ENCODE measurements at regions not wholly inside any gene's neighbourhood (a gene's known extent, or its start where the extent isn't known, plus 50 kb on each side); places are given as distances from the start of the nearest gene placed in this dataset.
"Not testable (repeated sequence)": the region's sequence is repeated elsewhere in the genome, so short reads cannot be mapped to it uniquely, and the experiment has no call there.

DNA sequence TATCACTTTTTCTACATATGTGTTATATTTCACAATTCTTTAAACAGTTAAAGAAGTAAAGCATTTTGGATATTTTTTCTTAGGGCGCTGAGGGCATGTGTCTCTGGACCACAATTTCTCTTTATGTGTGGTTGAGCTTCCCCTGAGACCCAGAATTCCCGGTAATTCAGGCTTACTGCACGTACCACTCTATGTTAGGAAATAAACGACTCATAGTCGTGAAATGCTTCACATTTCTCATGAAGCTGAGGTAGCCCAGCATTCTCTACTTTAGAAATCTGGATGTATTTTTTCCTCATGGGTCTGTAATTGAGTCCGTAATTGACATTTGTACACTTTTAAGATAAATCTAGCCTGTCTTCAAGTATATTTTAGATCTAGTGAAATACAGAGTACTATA lies 170.6 kb downstream of the FZD1 start:
- POLR2A ChIA-PET (ENCODE audit: low non-redundant PET), result no interaction called here
- DNase-seq (ENCODE audit: low spot score), result no peak
- no peak overlapping the region for H3K27ac ChIP-seq (ENCODE audit: low read depth, low read length, poor library complexity, severe bottlenecking)
- no peaks in the 10 kb centered on the region for H3K36me3 ChIP-seq (ENCODE audit: insufficient read depth, low read length, poor library complexity, severe bottlenecking)
- no peaks in the 10 kb centered on the region for H3K9me3 ChIP-seq (ENCODE audit: low read depth, low read length, poor library complexity, severe bottlenecking)
- CTCF ChIA-PET, result no interaction called here
- no peak overlapping the region for H3K4me3 ChIP-seq (ENCODE audit: low read depth, low read length, poor library complexity, severe bottlenecking)
- H3K4me1 ChIP-seq (ENCODE audit: insufficient read depth, low read length, poor library complexity, severe bottlenecking), result peaks cover 4% of the 10 kb centered on the region
- TF ChIP-seq, protein P1, sequence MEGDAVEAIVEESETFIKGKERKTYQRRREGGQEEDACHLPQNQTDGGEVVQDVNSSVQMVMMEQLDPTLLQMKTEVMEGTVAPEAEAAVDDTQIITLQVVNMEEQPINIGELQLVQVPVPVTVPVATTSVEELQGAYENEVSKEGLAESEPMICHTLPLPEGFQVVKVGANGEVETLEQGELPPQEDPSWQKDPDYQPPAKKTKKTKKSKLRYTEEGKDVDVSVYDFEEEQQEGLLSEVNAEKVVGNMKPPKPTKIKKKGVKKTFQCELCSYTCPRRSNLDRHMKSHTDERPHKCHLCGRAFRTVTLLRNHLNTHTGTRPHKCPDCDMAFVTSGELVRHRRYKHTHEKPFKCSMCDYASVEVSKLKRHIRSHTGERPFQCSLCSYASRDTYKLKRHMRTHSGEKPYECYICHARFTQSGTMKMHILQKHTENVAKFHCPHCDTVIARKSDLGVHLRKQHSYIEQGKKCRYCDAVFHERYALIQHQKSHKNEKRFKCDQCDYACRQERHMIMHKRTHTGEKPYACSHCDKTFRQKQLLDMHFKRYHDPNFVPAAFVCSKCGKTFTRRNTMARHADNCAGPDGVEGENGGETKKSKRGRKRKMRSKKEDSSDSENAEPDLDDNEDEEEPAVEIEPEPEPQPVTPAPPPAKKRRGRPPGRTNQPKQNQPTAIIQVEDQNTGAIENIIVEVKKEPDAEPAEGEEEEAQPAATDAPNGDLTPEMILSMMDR (conservative IDR thresholded peaks at IDR 0.05; ENCODE audit: low read depth, low read length), result no peak
- no peak for TF ChIP-seq EZH2 (IDR thresholded peaks at IDR 0.05; ENCODE audit: borderline replicate concordance, low read depth, low read length, poor library complexity, severe bottlenecking)
- intact Hi-C loops (cut with micrococcal nuclease; ENCODE audit: unreplicated experiment), result no loop called here
- BruUV-seq (replicated peaks), result no TSS peak
- H3K27me3 ChIP-seq (replicated peaks; ENCODE audit: insufficient read depth, low read depth, low read length, poor library complexity), result no peaks in the 10 kb centered on the region

DNA sequence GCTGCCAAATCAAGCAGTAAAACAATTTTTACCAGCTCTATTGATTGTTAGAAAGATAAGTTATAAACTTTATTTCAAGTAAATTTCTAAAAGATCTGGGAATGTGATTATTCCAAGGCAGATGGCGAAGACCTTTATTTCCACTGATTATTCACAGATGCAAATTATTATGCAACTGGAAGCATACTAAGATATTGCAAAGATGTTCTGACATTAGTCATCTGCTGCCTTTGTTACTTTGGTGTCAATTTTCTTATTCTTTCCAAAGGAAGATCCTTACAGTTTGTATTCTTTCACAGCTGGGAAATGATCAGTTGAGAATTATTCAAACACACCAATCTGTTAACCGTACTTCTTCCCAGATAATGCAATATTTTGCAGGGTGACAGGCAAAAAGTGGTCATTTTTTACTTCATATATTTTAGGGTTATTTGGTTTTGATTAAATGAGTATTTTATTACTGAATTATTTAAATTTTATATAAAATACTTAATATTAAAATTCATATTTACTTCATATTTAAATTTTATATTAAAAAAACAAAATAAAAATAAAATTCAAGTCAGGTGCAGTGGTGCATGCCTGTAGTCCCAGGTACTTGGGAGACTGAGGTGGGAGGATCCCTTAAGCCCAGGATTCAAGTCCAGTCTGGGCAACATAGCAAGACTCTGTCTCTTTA lies 171.3 kb downstream of the FZD1 start:
- H3K27ac ChIP-seq (ENCODE audit: low read depth, low read length, poor library complexity, severe bottlenecking), result no peak overlapping the region
- H3K27me3 ChIP-seq (replicated peaks; ENCODE audit: insufficient read depth, low read depth, low read length, poor library complexity), result no peaks in the 10 kb centered on the region
- DNase-seq (ENCODE audit: low spot score), result peak; percentile 15
- POLR2A ChIA-PET (ENCODE audit: low non-redundant PET), result no interaction called here
- H3K9me3 ChIP-seq (ENCODE audit: low read depth, low read length, poor library complexity, severe bottlenecking), result peaks cover 2% of the 10 kb centered on the region
- H3K4me1 ChIP-seq (ENCODE audit: insufficient read depth, low read length, poor library complexity, severe bottlenecking), result peaks cover 4% of the 10 kb centered on the region
- CTCF ChIA-PET, result no interaction called here
- TF ChIP-seq, protein P1 (conservative IDR thresholded peaks at IDR 0.05; ENCODE audit: low read depth, low read length), result no peak
- no peak for TF ChIP-seq EZH2 (IDR thresholded peaks at IDR 0.05; ENCODE audit: borderline replicate concordance, low read depth, low read length, poor library complexity, severe bottlenecking)
- H3K4me3 ChIP-seq (ENCODE audit: low read depth, low read length, poor library complexity, severe bottlenecking), result no peak overlapping the region
- no peaks in the 10 kb centered on the region for H3K36me3 ChIP-seq (ENCODE audit: insufficient read depth, low read length, poor library complexity, severe bottlenecking)
- intact Hi-C loops (cut with micrococcal nuclease; ENCODE audit: unreplicated experiment), result no loop called here
- no TSS peak for BruUV-seq (replicated peaks)

GRCh38 chr7:91436655-91437054 lies 172.4 kb downstream of the FZD1 start:
- CTCF ChIA-PET, result no interaction called here
- intact Hi-C loops (cut with micrococcal nuclease; ENCODE audit: unreplicated experiment), result no loop called here
- Histone ChIP-seq H3K27me3 (replicated peaks; ENCODE audit: insufficient read depth, low read depth, low read length, poor library complexity) (no peaks in the 10 kb centered on the region), H3K4me3 (ENCODE audit: low read depth, low read length, poor library complexity, severe bottlenecking) (no peak overlapping the region), H3K27ac (ENCODE audit: low read depth, low read length, poor library complexity, severe bottlenecking) (no peak overlapping the region), H3K36me3 (ENCODE audit: insufficient read depth, low read length, poor library complexity, severe bottlenecking) (no peaks in the 10 kb centered on the region), H3K9me3 (ENCODE audit: low read depth, low read length, poor library complexity, severe bottlenecking) (peaks cover 8% of the 10 kb centered on the region), H3K4me1 (ENCODE audit: insufficient read depth, low read length, poor library complexity, severe bottlenecking) (peaks cover 4% of the 10 kb centered on the region)
- no peak for DNase-seq (ENCODE audit: low spot score)
- POLR2A ChIA-PET (ENCODE audit: low non-redundant PET), result no interaction called here
- BruUV-seq (replicated peaks), result no TSS peak
- TF ChIP-seq, protein P1 (conservative IDR thresholded peaks at IDR 0.05; ENCODE audit: low read depth, low read length), result no peak
- no peak for TF ChIP-seq EZH2 (IDR thresholded peaks at IDR 0.05; ENCODE audit: borderline replicate concordance, low read depth, low read length, poor library complexity, severe bottlenecking)

- BruUV-seq (replicated peaks); CTCF ChIA-PET: not testable (repeated sequence)
These were observed 176.0 kb downstream of the FZD1 start for GRCh38 chr7:91440198-91440597.

More at GRCh38 chr7:91440198-91440597, 176.0 kb downstream of the FZD1 start:
- H3K4me1 ChIP-seq (ENCODE audit: insufficient read depth, low read length, poor library complexity, severe bottlenecking); H3K4me3 ChIP-seq (ENCODE audit: low read depth, low read length, poor library complexity, severe bottlenecking); DNase-seq (ENCODE audit: low spot score); H3K36me3 ChIP-seq (ENCODE audit: insufficient read depth, low read length, poor library complexity, severe bottlenecking); H3K27me3 ChIP-seq (replicated peaks; ENCODE audit: insufficient read depth, low read depth, low read length, poor library complexity); POLR2A ChIA-PET (ENCODE audit: low non-redundant PET); H3K9me3 ChIP-seq (ENCODE audit: low read depth, low read length, poor library complexity, severe bottlenecking); intact Hi-C loops (cut with micrococcal nuclease; ENCODE audit: unreplicated experiment); H3K27ac ChIP-seq (ENCODE audit: low read depth, low read length, poor library complexity, severe bottlenecking): not testable (repeated sequence)

Data from A673 (cell line).